HepG2 (cell line): ENCODE measurements at regions not wholly inside any gene's neighbourhood (a gene's known extent, or its start where the extent isn't known, plus 50 kb on each side); places are given as distances from the start of the nearest gene placed in this dataset.

Source experiments
- ATAC-seq: fragments of 200-7000 bp; cut with Tn5 transposase; 3 replicates; pipeline ENCODE4 v1.9.1; 2020; ENCODE audit warnings: mild to moderate bottlenecking, moderate library complexity
- BruUV-seq: library from RNA; stranded (reverse); fragments of 400-500 nt; replicated peaks from 2 replicates; lab custom pipeline; 2021; lab: Mats Ljungman, UMichigan
- CTCF ChIA-PET: fragments of 300-600 bp; formaldehyde crosslinking; extraction: SDS; loops from one replicate; lab custom pipeline; 2021; ENCODE audit warnings: low total read pairs, inconsistent platforms, low intra/inter-chr PET ratio; lab: Yijun Ruan, JAX
- POLR2A ChIA-PET: fragments of 350-600 bp; sonication (Branson Sonifier 250); formaldehyde crosslinking; loops from one replicate; lab custom pipeline; 2020; ENCODE audit warnings: antibody characterized with exemption, inconsistent platforms; lab: Yijun Ruan, JAX
- DNase-seq: peaks from one replicate; pipeline ENCODE4 v3.0.0-alpha.2; 2015; ENCODE audit warnings: low spot score
- FAIRE-seq: peaks from 3 replicates; lab custom pipeline; 2011; peaks lifted over from hg19 to GRCh38; lab: Jason Lieb, UNC
- H2AFZ ChIP-seq: one replicate; pipeline ENCODE4 v1.6.1; 2011; ENCODE audit warnings: low read length, inconsistent platforms
- H3K27ac ChIP-seq: fragments of 300-600 bp; 3 replicates; pipeline ENCODE4 v1.8.0; 2011; ENCODE audit warnings: mixed run types, mild to moderate bottlenecking, mixed read lengths, low read length, inconsistent platforms; ENCODE audit not compliant: insufficient read depth; ENCODE audit errors: extremely low read length
- H3K27me3 ChIP-seq, 2 experiments: fragments of 200-600 bp in 1 of 2; 2 replicates in 1 of 2; 3 replicates in 1 of 2; pipeline versions ENCODE4 v1.6.0 to v1.8.0; 2011; ENCODE audit warnings: low read length in 2 of 2, mild to moderate bottlenecking in 2 of 2, moderate library complexity in 2 of 2, inconsistent platforms in 1 of 2; ENCODE audit not compliant: insufficient read depth in 2 of 2, control insufficient read depth in 1 of 2
- H3K36me3 ChIP-seq, 2 experiments: fragments of 200-600 bp in 1 of 2; replicated peaks in 1 of 2; 2 replicates in 1 of 2; 3 replicates in 1 of 2; pipeline versions ENCODE4 v1.5.1 to v1.8.0; 2011; ENCODE audit warnings: low read length in 2 of 2, inconsistent platforms in 1 of 2; ENCODE audit not compliant: insufficient read depth in 2 of 2, control insufficient read depth in 1 of 2
- H3K4me1 ChIP-seq: 2 replicates; pipeline ENCODE4 v1.5.1; 2012; ENCODE audit warnings: low read length, inconsistent platforms; ENCODE audit not compliant: insufficient read depth
- H3K4me2 ChIP-seq: 2 replicates; pipeline ENCODE4 v1.6.0; 2011; ENCODE audit warnings: low read depth, low read length, inconsistent platforms
- H3K4me3 ChIP-seq, 3 experiments: fragments of 200-600 bp in 1 of 3; sonication (generic), shearing (Covaris generic) in 1 of 3; replicated peaks in 1 of 3; 2 replicates each; pipeline ENCODE4 v1.5.1; 2011 to 2016; ENCODE audit warnings: low read length in 3 of 3, inconsistent platforms in 2 of 3, low read depth in 2 of 3, mild to moderate bottlenecking in 2 of 3, control low read depth in 1 of 3, mixed read lengths in 1 of 3; ENCODE audit not compliant: insufficient read depth in 1 of 3
- H3K79me2 ChIP-seq: one replicate; pipeline ENCODE4 v1.6.1; 2011; ENCODE audit warnings: low read length, inconsistent platforms; ENCODE audit not compliant: insufficient read depth
- H3K9ac ChIP-seq: 2 replicates; pipeline ENCODE4 v1.6.0; 2011; ENCODE audit warnings: mild to moderate bottlenecking, low read depth, low read length, inconsistent platforms; ENCODE audit not compliant: insufficient read depth
- H3K9me3 ChIP-seq: 2 replicates; pipeline ENCODE4 v1.5.1; 2012; ENCODE audit warnings: mild to moderate bottlenecking, low read length
- H4K20me1 ChIP-seq: 2 replicates; pipeline ENCODE4 v1.6.0; 2011; ENCODE audit warnings: inconsistent platforms, mild to moderate bottlenecking, low read length, moderate library complexity; ENCODE audit not compliant: insufficient read depth
- BHLHE40 ChIP-seq: IDR thresholded peaks from 2 replicates; pipeline ENCODE4 v1.6.1; 2011; ENCODE audit warnings: low read length, improper control_type of control experiment
- KDM5A ChIP-seq: fragments of 200-600 bp; sonication (generic); IDR thresholded peaks from 2 replicates; pipeline ENCODE4 v1.7.0; 2018; ENCODE audit warnings: antibody characterized with exemption, mild to moderate bottlenecking, low read length, borderline replicate concordance
- NFE2L2 ChIP-seq: fragments of 150-350 bp; IDR thresholded peaks from 2 replicates; pipeline ENCODE4 v1.6.1; 2014; ENCODE audit warnings: low read length
- RAD21 ChIP-seq: fragments of 450-650 bp; formaldehyde crosslinking; IDR thresholded peaks from 2 replicates; pipeline ENCODE4 v1.5.0; 2020; ENCODE audit warnings: mild to moderate bottlenecking
- ZFP36L1 ChIP-seq: sonication (generic); formaldehyde crosslinking; IDR thresholded peaks from 2 replicates; pipeline ENCODE4 v1.8.0; 2022; ENCODE audit warnings: mild to moderate bottlenecking, missing genetic modification reagents, moderate library complexity
- ZNF282 ChIP-seq: fragments of 450-650 bp; IDR thresholded peaks from 2 replicates; pipeline ENCODE4 v1.6.1; 2018; ENCODE audit not compliant: partially characterized antibody
- ZNF382 ChIP-seq: sonication (generic); formaldehyde crosslinking; IDR thresholded peaks from 2 replicates; pipeline ENCODE4 v1.5.0; 2020; ENCODE audit warnings: missing genetic modification reagents, mild to moderate bottlenecking, borderline replicate concordance
- ZNF563 ChIP-seq: sonication (generic); formaldehyde crosslinking; IDR thresholded peaks from 2 replicates; pipeline ENCODE4 v1.8.0; 2022; ENCODE audit warnings: mild to moderate bottlenecking, moderate library complexity, missing genetic modification reagents
- WGBS: methylation state at CpG from one replicate; pipeline ENCODE4 v1.1.6; 2017; ENCODE audit warnings: low lambda C conversion rate; 5-methylcytosine and 5-hydroxymethylcytosine counted together
- in situ Hi-C: cut with HindIII; loops from 2 replicates; pipeline ENCODE4 v1.10.0; 2017; ENCODE audit warnings: low pct_unique_long_range_greater_than_20kb; ENCODE audit not compliant: extremely low pct_ligation_motif_present
- intact Hi-C: fragments of 100-400 bp; cut with micrococcal nuclease; formaldehyde crosslinking; loops from one replicate; pipeline ENCODE4 v1.10.0; 2022; ENCODE audit not compliant: unreplicated experiment
- TF ChIP-seq, protein P1 (sequence below): sonication (generic); formaldehyde crosslinking; conservative IDR thresholded peaks from 2 replicates; pipeline ENCODE4 v1.4.0; 2020; ENCODE audit warnings: missing genetic modification reagents
- TF ChIP-seq, protein P2 (sequence below): sonication (generic); formaldehyde crosslinking; IDR thresholded peaks from 2 replicates; pipeline ENCODE4 v1.8.0; 2022; ENCODE audit warnings: low read depth, missing genetic modification reagents

DNA sequence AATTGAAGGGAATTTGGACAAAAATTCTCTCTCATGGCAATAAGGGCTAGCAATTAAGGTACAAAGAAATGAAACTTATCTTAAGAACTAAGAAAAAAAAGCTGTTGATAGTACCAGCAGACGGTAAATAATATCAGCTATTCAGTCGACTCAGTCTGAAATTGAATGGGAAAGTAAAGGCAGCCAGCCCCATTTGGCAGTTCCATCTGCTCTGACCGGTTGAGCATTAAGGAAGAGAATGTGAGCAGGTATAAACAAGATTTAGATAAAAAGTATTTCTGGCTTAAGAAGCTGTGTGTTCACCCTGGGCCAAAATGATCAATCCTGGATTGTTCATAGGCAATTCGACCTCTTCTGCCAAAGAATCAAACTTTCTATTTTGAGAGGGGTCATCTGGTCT is 154.6 kb upstream of the NPVF start:
- Histone ChIP-seq H3K27ac (no peak overlapping the region), H3K4me1 (no peaks in the 10 kb centered on the region), H4K20me1 (no peaks in the 10 kb centered on the region), H3K9me3 (no peaks in the 10 kb centered on the region), H3K4me3 (no peak overlapping the region), H3K9ac (no peak overlapping the region), H3K27me3 (peaks cover 0 to 2% of the 10 kb centered on the region in 2 experiments; a peak in 2 of 5 replicates), H3K36me3 (no peaks in the 10 kb centered on the region), H3K79me2 (no peaks in the 10 kb centered on the region), H3K4me2 (no peak overlapping the region), H2AFZ (no peak overlapping the region)
- BruUV-seq: no TSS peak
- ChIA-PET POLR2A (no interaction called here), CTCF (no interaction called here)
- in situ Hi-C loops: loop anchor here (10.0 kb wide), 1 partner anchor 192 kb away; no protein-coding TSS in a partner anchor
- no peak for TF ChIP-seq ZNF563 (CRISPR knock-in tag)
- no peak for TF ChIP-seq RAD21 (CRISPR knock-in tag)
- no peak for TF ChIP-seq NFE2L2
- TF ChIP-seq BHLHE40: no peak
- no peak for TF ChIP-seq ZNF282
- no peak for TF ChIP-seq ZFP36L1 (CRISPR knock-in tag)
- TF ChIP-seq KDM5A: no peak
- TF ChIP-seq, protein P1, sequence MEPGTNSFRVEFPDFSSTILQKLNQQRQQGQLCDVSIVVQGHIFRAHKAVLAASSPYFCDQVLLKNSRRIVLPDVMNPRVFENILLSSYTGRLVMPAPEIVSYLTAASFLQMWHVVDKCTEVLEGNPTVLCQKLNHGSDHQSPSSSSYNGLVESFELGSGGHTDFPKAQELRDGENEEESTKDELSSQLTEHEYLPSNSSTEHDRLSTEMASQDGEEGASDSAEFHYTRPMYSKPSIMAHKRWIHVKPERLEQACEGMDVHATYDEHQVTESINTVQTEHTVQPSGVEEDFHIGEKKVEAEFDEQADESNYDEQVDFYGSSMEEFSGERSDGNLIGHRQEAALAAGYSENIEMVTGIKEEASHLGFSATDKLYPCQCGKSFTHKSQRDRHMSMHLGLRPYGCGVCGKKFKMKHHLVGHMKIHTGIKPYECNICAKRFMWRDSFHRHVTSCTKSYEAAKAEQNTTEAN (CRISPR knock-in tag): no peak
- no peak for TF ChIP-seq ZNF382 (CRISPR knock-in tag)
- TF ChIP-seq, protein P2, sequence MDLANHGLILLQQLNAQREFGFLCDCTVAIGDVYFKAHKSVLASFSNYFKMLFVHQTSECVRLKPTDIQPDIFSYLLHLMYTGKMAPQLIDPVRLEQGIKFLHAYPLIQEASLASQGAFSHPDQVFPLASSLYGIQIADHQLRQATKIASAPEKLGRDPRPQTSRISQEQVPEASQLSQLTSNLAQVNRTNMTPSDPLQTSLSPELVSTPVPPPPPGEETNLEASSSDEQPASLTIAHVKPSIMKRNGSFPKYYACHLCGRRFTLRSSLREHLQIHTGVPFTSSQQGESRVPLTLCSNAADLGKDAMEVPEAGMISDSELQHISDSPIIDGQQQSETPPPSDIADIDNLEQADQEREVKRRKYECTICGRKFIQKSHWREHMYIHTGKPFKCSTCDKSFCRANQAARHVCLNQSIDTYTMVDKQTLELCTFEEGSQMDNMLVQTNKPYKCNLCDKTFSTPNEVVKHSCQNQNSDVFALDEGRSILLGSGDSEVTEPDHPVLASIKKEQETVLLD (CRISPR knock-in tag): no peak
- ATAC-seq (no peak), FAIRE-seq (no peak), DNase-seq (no peak)
- WGBS: 2% methylated on average over 4 of the region's 4 CpGs
- intact Hi-C loops: no loop called here
